ENCODE measurements at regions not wholly inside any gene's neighbourhood (a gene's known extent, or its start where the extent isn't known, plus 50 kb on each side); places are given as distances from the start of the nearest gene placed in this dataset.

DNA sequence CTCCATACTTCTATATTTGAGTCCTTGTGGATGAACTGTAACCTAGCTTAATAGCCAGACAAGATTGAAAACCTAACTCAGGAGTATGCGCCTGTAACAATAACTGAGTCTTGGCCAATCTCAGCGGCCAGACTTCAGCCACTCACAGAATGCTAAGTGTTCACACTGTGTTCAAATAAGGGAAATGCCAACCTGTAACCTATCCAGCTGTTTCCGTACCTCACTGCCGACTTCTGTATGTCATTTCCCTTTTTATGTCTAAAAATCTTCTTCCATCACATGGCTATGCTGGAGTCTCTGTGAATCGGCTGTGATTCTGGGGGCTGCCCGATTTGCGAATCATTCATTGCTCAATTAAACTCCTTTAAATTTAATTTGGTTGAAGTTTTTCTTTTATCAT is 169.2 kb downstream of the NFKBIZ start:
- intact Hi-C loops (cut with micrococcal nuclease; ENCODE audit: unreplicated experiment): no loop called here
- Histone ChIP-seq H3K9me3 (ENCODE audit: low read length) (no peaks in the 10 kb centered on the region), H2AFZ (ENCODE audit: low read length) (no peak overlapping the region), H3K4me1 (ENCODE audit: insufficient read depth, low read length) (no peaks in the 10 kb centered on the region), H3K79me2 (ENCODE audit: insufficient read depth, low read length) (no peaks in the 10 kb centered on the region), H3K9ac (ENCODE audit: insufficient read depth, low read depth, low read length) (no peak overlapping the region), H4K20me1 (ENCODE audit: insufficient read depth, low read length) (no peaks in the 10 kb centered on the region), H3K4me2 (ENCODE audit: low read depth, low read length) (no peak overlapping the region), H3K27ac (ENCODE audit: extremely low read length, insufficient read depth, low read length) (no peak overlapping the region), H3K36me3 (replicated peaks in 1 of 2; ENCODE audit: control insufficient read depth in 1 of 2, insufficient read depth in 2 of 2, low read length in 2 of 2) (no peaks in the 10 kb centered on the region), H3K27me3 (ENCODE audit: control insufficient read depth in 1 of 2, insufficient read depth in 2 of 2, low read length in 2 of 2) (no peaks in the 10 kb centered on the region), H3K4me3 (replicated peaks in 1 of 3; ENCODE audit: insufficient read depth in 1 of 3, low read depth in 2 of 3, low read length in 3 of 3) (no peak overlapping the region)
- POLR2A ChIA-PET: no interaction called here
- no peak for TF ChIP-seq EZH2 (conservative IDR thresholded peaks at IDR 0.05; ENCODE audit: low read depth, low read length)
- no peak for TF ChIP-seq RBM22 (optimal IDR thresholded peaks at IDR 0.05; ENCODE audit: low read length)
- TF ChIP-seq, protein P1, sequence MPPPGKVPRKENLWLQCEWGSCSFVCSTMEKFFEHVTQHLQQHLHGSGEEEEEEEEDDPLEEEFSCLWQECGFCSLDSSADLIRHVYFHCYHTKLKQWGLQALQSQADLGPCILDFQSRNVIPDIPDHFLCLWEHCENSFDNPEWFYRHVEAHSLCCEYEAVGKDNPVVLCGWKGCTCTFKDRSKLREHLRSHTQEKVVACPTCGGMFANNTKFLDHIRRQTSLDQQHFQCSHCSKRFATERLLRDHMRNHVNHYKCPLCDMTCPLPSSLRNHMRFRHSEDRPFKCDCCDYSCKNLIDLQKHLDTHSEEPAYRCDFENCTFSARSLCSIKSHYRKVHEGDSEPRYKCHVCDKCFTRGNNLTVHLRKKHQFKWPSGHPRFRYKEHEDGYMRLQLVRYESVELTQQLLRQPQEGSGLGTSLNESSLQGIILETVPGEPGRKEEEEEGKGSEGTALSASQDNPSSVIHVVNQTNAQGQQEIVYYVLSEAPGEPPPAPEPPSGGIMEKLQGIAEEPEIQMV (CRISPR knock-in tag; IDR thresholded peaks at IDR 0.05; ENCODE audit: low read depth): no peak
- TF ChIP-seq ZNF670 (CRISPR knock-in tag; IDR thresholded peaks at IDR 0.05; ENCODE audit: borderline replicate concordance): no peak
- no peak for TF ChIP-seq PAWR (CRISPR knock-in tag; IDR thresholded peaks at IDR 0.05; ENCODE audit: borderline replicate concordance)
- no peak for TF ChIP-seq KAT2B (IDR thresholded peaks at IDR 0.05; ENCODE audit: borderline replicate concordance, low read depth, low read length)
- no peak for TF ChIP-seq ZNF737 (CRISPR knock-in tag; IDR thresholded peaks at IDR 0.05; ENCODE audit: borderline replicate concordance)
- TF ChIP-seq, protein P2, sequence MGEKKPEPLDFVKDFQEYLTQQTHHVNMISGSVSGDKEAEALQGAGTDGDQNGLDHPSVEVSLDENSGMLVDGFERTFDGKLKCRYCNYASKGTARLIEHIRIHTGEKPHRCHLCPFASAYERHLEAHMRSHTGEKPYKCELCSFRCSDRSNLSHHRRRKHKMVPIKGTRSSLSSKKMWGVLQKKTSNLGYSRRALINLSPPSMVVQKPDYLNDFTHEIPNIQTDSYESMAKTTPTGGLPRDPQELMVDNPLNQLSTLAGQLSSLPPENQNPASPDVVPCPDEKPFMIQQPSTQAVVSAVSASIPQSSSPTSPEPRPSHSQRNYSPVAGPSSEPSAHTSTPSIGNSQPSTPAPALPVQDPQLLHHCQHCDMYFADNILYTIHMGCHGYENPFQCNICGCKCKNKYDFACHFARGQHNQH (CRISPR knock-in tag; IDR thresholded peaks at IDR 0.05): no peak
- no peak for TF ChIP-seq KDM3A (CRISPR knock-in tag; IDR thresholded peaks at IDR 0.05; ENCODE audit: low read depth)
- no peak for TF ChIP-seq CC2D1A (CRISPR knock-in tag; IDR thresholded peaks at IDR 0.05)
- no peak for TF ChIP-seq CCDC6 (CRISPR knock-in tag; IDR thresholded peaks at IDR 0.05)
- no peak for TF ChIP-seq SALL2 (CRISPR knock-in tag; IDR thresholded peaks at IDR 0.05)
- TF ChIP-seq FOSL2 (CRISPR knock-in tag; IDR thresholded peaks at IDR 0.05): no peak
- TF ChIP-seq, protein P3, sequence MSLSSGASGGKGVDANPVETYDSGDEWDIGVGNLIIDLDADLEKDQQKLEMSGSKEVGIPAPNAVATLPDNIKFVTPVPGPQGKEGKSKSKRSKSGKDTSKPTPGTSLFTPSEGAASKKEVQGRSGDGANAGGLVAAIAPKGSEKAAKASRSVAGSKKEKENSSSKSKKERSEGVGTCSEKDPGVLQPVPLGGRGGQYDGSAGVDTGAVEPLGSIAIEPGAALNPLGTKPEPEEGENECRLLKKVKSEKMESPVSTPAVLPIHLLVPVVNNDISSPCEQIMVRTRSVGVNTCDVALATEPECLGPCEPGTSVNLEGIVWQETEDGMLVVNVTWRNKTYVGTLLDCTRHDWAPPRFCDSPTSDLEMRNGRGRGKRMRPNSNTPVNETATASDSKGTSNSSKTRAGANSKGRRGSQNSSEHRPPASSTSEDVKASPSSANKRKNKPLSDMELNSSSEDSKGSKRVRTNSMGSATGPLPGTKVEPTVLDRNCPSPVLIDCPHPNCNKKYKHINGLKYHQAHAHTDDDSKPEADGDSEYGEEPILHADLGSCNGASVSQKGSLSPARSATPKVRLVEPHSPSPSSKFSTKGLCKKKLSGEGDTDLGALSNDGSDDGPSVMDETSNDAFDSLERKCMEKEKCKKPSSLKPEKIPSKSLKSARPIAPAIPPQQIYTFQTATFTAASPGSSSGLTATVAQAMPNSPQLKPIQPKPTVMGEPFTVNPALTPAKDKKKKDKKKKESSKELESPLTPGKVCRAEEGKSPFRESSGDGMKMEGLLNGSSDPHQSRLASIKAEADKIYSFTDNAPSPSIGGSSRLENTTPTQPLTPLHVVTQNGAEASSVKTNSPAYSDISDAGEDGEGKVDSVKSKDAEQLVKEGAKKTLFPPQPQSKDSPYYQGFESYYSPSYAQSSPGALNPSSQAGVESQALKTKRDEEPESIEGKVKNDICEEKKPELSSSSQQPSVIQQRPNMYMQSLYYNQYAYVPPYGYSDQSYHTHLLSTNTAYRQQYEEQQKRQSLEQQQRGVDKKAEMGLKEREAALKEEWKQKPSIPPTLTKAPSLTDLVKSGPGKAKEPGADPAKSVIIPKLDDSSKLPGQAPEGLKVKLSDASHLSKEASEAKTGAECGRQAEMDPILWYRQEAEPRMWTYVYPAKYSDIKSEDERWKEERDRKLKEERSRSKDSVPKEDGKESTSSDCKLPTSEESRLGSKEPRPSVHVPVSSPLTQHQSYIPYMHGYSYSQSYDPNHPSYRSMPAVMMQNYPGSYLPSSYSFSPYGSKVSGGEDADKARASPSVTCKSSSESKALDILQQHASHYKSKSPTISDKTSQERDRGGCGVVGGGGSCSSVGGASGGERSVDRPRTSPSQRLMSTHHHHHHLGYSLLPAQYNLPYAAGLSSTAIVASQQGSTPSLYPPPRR (CRISPR knock-in tag; IDR thresholded peaks at IDR 0.05; ENCODE audit: borderline replicate concordance): no peak
- CTCF ChIA-PET (ENCODE audit: low intra/inter-chr PET ratio, low total read pairs): no interaction called here
- DNase-seq (ENCODE audit: low spot score) (no peak), FAIRE-seq (no peak), ATAC-seq (no peak)
- in situ Hi-C loops (cut with HindIII; ENCODE audit: extremely low pct_ligation_motif_present, low pct_unique_long_range_greater_than_20kb): no loop called here
- WGBS (ENCODE audit: low lambda C conversion rate): 38% methylated on average over 7 of the region's 7 CpGs
- BruUV-seq (replicated peaks): no TSS peak
